IPS DF 4.7 (cell line): ENCODE measurements at regions not wholly inside any gene's neighbourhood (a gene's known extent, or its start where the extent isn't known, plus 50 kb on each side); places are given as distances from the start of the nearest gene placed in this dataset.

Source experiments
- DNase-seq: peaks from one replicate; pipeline ENCODE4 v3.0.0-alpha.2; 2013; ENCODE audit warnings: low spot score; ENCODE audit errors: extremely low read depth

GRCh38 chr5:152337484-152337883 lies 67.6 kb downstream of the NMUR2 start:
- no peak for DNase-seq

DNA sequence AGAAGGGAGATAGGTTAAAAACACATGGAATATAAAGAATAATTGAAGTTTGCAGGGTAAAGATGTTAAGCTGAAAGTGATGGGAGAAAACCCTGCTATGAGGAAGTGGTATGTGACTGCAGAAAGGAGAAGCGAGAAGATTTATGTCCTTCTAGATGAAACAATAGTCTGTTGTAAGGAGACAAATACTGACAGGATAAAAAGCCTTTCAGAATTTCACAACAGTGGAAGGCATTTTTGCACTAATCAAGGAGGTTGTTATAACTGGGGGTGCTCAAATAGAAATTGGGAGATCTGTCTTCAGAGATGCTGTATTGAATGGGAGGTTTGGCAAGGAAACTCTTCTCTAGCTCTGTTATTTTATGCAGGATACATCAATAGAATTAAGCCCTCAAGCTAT lies 69.6 kb downstream of the NMUR2 start:
- no peak for DNase-seq

GRCh38 chr5:152332716-152333460 lies 72.2 kb downstream of the NMUR2 start:
- no peak for DNase-seq

DNA sequence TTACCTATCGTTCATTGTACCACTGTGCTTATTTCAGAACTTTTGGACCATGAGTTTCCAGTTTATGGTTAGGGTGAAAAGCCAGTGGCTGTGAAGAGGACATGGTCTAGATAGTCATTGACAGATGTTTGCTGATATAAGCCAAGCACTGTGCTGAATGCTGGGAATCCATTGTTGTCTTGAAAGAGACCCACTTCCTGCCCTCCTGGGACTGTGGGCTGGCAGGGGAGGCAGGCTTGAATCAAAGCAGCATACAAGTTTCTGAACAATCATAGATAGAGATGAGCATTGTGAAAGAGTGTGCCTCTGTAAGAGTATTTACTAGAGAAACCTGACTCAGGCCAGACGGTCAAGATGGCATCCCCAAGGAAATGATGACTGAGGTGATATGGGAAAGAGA lies 73.4 kb downstream of the NMUR2 start:
- DNase-seq, result no peak

GRCh38 chr5:152331006-152331405 lies 74.1 kb downstream of the NMUR2 start:
- no peak for DNase-seq

DNA sequence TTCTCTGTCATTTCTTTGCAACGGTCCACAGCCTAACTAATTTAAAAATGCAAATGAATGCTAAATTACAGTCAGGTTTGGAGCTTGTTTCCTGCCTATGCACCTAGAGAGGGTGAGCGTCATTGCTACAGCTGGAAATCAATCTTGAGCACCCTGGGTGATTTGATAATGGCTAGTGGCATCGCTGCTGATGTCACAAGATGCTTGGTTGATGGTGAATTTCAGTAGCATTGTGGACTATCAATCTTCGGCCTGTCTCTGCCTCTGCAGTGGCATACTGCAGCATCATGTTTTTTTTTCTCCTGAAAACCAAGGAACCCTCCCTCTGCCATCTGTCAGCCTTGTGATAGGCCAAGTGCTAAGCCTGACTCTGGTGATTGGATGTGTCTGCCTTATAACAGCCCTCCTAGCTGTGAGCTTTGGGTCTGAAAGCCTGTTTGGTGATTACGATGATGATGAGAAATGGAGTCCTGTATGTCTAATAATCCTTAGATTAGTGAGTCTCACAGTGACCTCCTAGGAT lies 75.3 kb downstream of the NMUR2 start:
- DNase-seq, result no peak

GRCh38 chr5:152329207-152329606 lies 75.9 kb downstream of the NMUR2 start:
- no peak for DNase-seq

DNA sequence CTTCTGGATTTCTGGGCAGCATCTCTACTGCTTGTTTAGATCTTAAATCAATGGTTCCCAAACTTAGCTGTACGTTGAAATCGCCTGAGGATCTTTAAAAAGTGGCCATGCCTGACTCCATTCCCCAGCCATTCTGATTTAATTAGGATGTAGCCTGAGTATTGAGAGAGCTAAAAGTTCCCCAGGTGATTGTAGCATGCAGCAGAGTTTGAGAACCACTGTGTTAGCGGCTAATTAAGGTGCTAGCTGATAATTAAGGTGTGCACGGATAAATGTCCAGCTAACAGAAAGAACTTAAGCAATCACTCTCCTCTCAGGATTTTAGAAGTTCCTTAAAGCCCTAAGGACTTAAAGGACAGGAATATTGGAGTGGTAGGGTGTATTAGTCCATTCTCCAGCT lies 89.1 kb downstream of the NMUR2 start:
- DNase-seq, result no peak

- no peak for DNase-seq
Observed at GRCh38 chr5:152314196-152314829, 90.8 kb downstream of the NMUR2 start.

DNA sequence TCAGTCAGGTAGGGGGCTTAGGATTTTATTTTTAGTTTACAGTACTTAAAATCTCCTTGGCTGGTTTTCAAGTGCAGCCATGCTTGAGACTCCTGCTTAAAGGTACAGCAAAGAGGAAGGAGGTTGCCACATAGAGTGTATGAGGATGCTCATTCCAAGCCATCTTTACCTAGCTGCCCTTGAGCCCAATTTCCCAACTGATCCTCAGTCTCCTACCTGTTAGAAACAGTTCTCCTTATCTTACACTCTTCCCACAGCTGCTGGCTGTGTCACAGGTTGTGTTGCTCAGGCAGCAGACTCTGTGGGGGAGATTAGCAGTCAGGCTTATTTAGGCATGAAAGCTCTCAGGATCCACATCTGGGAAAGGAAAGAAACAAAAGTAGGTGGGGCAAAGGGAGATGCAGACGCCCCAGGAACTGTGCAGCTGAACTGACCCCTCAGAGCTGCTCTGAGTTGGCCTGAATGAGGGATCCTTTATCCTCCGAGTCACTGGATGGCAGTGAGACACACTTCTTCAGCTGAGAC lies 95.1 kb downstream of the NMUR2 start:
- DNase-seq, result no peak

GRCh38 chr5:152306386-152306785 lies 98.7 kb downstream of the NMUR2 start:
- no peak for DNase-seq

DNA sequence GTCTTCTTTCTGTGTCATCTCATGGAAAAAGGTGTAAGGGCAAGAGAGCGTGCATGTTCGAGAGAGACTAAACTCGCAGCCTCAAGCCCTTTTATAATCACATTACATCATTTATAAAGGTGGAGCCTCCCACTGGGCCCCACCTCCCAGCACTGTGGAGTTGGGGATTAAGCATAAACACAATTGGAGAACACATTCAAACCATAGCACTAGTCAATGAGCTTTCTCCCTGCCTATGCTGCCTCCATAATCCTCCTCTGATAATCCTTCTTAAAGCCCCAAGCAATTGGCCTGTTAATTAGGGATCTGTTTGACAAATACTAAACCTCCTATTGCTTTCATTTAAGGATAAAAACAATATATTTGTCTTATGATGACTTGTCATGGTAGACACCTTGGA lies 99.6 kb downstream of the NMUR2 start:
- DNase-seq, result no peak

DNA sequence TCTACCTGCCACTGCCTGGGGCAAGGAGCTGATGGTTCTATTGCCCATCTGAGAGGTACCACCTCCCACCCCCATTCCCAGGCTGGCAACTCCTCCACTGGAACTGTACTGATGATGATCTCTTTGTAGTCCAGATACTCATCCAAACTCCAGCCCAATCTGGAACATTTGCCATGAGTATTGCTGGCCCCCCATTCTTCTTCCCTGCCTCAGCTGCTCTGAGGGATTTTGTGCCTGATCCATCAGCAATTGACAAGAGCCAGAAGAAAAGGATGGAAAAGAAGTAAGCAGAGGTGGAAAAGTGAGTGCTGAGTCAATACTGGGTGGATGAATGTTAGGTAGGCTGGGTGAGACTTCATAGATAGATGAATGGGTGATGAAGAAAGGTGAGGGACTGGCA lies 101.2 kb downstream of the NMUR2 start:
- no peak for DNase-seq

GRCh38 chr5:152297866-152298265 lies 107.2 kb downstream of the NMUR2 start:
- no peak for DNase-seq

GRCh38 chr5:152293189-152293588 lies 111.9 kb downstream of the NMUR2 start:
- no peak for DNase-seq

DNA sequence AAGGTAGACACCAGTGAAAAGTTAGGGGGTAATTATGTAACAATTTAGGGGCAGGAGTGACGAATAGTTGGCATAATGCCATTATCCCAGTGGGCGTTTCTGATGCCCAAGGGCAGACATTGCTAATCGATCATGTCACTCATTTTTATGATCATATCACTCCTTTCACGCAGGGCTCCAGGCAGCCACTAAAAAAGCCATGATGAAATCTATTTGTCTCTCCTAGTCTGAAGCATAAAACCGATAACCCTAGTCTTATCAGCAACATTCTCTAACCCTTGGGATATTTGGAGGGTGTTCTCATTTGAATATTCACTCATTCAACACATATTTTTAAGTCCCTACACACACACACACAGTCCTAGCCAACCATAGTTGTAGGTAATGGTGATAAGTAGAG lies 114.9 kb downstream of the NMUR2 start:
- DNase-seq, result no peak

GRCh38 chr5:152288917-152289595 lies 116.0 kb downstream of the NMUR2 start:
- no peak for DNase-seq

GRCh38 chr5:152288499-152288898 lies 116.6 kb downstream of the NMUR2 start:
- no peak for DNase-seq

DNA sequence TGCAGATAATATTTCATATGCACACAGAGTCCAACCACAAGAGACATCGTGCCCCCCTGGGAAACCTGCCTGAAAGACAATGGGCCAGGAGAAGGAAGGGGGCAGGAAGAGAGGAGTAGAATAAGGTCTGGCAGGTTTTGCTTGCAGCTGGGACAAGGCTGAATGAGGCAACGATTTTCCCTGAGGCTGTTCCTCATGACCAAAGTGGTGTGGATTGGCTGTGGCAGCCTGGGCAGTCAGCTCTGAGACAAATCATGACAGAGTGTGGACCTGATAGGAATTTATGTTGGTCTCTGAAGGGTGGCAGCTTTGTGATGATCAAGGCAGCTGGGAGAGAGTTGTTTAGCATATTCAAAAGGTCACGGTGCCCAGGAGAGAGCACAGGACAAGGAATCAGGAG lies 119.3 kb downstream of the NMUR2 start:
- DNase-seq, result no peak

DNA sequence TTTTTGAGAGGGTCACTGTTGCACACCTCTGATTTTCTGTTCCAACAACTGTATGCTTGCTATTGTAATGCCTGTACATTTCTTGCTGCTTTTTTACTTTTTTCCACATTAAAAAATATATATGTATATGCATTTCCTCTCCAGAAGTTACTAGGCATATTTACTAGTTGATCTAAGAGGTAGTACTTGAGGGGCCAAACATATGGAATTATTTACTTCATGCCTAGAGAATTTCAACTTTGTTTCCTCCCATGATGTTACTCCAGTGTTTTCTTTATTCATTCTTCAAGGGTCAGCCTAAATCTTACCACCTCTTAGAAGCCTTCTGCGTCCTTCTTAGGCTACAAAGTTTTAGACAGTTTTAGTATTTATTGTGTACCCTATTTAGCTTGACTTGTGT lies 122.7 kb downstream of the NMUR2 start:
- DNase-seq, result no peak

GRCh38 chr5:152277936-152278335 lies 127.1 kb downstream of the NMUR2 start:
- no peak for DNase-seq

GRCh38 chr5:152274224-152274623 lies 130.9 kb downstream of the NMUR2 start:
- DNase-seq, result no peak
